ENCODE measurements at regions not wholly inside any gene's neighbourhood (a gene's known extent, or its start where the extent isn't known, plus 50 kb on each side); places are given as distances from the start of the nearest gene placed in this dataset.

- DNase-seq (ENCODE audit: extremely low read depth in 1 of 2, low read depth in 1 of 2): no peak
Observed at GRCh38 chr4:14023896-14024295, 396.4 kb upstream of the BOD1L1 start.

GRCh38 chr4:14025111-14025510 lies 397.6 kb upstream of the BOD1L1 start:
- DNase-seq (ENCODE audit: extremely low read depth in 1 of 2, low read depth in 1 of 2): no peak

DNA sequence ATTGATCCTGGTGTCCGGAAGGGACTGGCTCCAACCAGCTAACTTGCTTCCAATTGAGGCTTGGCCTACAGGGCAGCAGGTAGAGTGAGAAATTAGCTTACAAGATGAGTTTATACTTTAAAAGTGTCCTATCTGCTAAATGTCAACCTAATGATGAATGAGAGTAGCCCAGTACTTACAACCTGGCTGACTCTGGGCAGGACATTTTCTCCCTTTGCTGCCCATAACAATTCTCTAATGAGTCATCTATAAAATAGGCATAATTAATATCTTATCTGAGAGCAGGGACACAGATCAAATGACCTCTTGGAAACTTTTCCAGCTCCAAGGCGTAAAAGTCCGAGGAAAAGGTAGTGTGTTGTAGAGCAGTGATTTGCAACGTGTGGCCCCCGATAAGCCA lies 398.4 kb upstream of the BOD1L1 start:
- no peak for DNase-seq (ENCODE audit: extremely low read depth in 1 of 2, low read depth in 1 of 2)

- no peak for DNase-seq (ENCODE audit: extremely low read depth in 1 of 2, low read depth in 1 of 2)
Observed at GRCh38 chr4:14028862-14029261, 401.3 kb upstream of the BOD1L1 start.

- DNase-seq (ENCODE audit: extremely low read depth in 1 of 2, low read depth in 1 of 2): no peak
Observed at GRCh38 chr4:14035076-14035475, 407.6 kb upstream of the BOD1L1 start.

DNA sequence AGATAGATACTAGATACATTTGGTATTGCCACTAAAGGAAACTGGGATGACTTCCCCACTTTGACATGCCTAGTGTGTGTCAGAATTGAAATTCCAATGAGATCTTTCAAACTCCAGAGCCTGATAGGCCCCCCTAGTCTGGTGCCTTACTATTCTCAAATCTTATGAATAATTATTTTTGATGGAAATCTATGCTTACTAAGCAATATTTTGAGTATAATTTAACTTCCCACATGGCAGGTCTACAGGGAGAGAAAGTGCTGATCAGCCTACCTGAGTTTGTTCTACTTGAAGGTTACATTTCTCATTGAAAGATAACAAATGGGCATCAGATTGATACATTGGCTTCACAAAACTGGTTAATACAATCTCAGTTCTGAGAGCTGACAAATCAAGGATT lies 415.7 kb upstream of the BOD1L1 start:
- no peak for DNase-seq (ENCODE audit: extremely low read depth in 1 of 2, low read depth in 1 of 2)

GRCh38 chr4:14046642-14047041 lies 419.1 kb upstream of the BOD1L1 start:
- no peak for DNase-seq (ENCODE audit: extremely low read depth in 1 of 2, low read depth in 1 of 2)

DNA sequence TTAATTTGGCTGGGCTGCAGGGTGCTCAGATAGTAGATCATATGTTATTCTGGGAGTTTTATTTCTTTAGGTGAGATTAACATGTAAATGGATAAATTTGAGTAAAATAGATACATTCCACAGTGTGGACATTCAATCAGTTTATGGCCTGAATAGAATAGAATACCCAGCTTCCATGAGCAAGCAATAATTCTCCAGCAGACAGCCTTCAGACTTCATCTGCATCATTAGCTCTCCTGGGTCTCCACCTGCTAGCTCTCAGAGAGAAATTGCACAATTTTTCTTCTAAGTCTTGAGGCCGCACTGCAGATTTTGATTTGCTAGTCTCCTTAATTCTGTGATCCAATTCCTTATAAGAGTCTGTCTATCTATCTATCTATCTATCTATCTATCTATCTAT lies 420.3 kb upstream of the BOD1L1 start:
- no peak for DNase-seq (ENCODE audit: extremely low read depth in 1 of 2, low read depth in 1 of 2)

GRCh38 chr4:14049946-14050345 lies 422.4 kb upstream of the BOD1L1 start:
- no peak for DNase-seq (ENCODE audit: extremely low read depth in 1 of 2, low read depth in 1 of 2)

- DNase-seq (ENCODE audit: extremely low read depth in 1 of 2, low read depth in 1 of 2): no peak
Observed at GRCh38 chr4:14053291-14053690, 425.8 kb upstream of the BOD1L1 start.

GRCh38 chr4:14054391-14054790 lies 426.9 kb upstream of the BOD1L1 start:
- no peak for DNase-seq (ENCODE audit: extremely low read depth in 1 of 2, low read depth in 1 of 2)

DNA sequence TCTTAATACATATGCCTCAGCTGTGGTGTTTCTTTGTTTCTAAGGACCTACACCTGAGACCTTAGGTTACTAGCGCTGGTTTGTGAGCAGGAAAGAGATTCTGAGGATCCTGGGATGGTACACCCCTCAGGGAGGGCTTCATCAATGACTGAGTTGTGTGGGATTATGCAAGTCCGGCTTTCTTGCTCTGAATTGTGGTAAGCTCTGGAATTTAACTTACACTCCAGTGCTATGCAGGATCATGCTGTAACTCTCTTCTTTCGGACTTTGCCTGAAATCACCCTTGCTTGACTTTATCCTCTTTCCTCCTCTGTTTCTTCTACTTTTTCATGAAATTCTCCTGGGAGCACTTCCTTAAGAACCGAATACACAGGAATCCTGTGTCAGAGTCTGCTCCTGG lies 431.5 kb upstream of the BOD1L1 start:
- DNase-seq (ENCODE audit: extremely low read depth in 1 of 2, low read depth in 1 of 2): no peak

DNA sequence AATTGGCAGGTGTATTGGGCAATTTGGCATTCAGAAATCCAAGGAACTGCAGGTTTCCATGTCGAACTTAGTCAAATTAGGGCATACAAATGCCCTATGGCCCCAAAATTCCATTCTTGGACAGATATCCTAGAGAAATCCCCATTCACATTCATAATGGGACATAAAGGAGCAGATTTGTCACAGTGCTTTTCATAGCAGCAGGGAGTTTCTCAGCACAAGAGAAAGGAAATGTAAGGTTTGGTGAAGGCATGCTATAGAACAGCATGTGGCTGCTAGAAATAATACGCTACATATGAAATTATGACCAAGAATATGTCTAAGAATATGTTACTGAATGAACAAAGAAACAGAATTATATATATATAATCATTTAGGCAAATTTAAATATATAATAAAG lies 437.5 kb upstream of the BOD1L1 start:
- no peak for DNase-seq (ENCODE audit: extremely low read depth in 1 of 2, low read depth in 1 of 2)

DNA sequence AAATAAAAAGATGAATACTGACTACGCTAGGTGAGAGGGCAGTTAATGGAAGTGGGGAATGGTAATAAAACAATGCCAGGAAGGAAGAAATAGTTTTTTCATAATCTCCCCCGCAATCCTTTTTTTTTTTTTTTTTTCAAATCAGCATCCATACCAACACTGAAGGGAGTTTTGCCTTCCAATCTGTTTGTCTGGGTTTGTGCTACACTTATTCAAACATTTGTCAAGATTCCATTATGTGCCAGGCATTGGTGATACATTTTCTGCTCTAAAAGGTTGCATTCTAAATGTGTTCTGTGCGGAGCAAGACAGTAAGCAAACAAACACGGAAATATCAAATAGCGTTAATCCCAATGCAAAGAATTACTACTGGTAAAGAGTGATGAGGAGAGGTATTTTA lies 437.9 kb upstream of the BOD1L1 start:
- DNase-seq (ENCODE audit: extremely low read depth in 1 of 2, low read depth in 1 of 2): no peak

GRCh38 chr4:14066979-14067378 lies 439.5 kb upstream of the BOD1L1 start:
- no peak for DNase-seq (ENCODE audit: extremely low read depth in 1 of 2, low read depth in 1 of 2)

DNA sequence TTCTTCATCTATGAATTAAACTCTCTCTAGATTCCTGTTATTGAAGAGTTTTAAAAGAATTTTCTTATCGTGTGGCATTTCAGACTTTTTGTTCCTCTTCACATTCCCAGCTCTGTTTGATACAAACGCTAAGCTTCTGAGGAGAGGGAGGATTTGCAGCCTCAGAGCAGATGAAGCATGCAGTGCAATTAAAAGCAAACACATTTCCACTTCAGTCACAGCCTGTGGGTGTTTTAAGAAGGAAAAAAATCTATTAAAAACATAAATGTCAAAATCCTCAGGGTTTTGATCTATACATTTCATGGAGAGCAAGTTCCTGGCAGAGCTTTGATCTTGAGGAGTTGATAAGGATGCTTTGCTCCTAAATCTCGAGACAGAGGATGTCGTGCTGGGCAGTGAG lies 442.4 kb upstream of the BOD1L1 start:
- DNase-seq (ENCODE audit: extremely low read depth in 1 of 2, low read depth in 1 of 2): no peak

DNA sequence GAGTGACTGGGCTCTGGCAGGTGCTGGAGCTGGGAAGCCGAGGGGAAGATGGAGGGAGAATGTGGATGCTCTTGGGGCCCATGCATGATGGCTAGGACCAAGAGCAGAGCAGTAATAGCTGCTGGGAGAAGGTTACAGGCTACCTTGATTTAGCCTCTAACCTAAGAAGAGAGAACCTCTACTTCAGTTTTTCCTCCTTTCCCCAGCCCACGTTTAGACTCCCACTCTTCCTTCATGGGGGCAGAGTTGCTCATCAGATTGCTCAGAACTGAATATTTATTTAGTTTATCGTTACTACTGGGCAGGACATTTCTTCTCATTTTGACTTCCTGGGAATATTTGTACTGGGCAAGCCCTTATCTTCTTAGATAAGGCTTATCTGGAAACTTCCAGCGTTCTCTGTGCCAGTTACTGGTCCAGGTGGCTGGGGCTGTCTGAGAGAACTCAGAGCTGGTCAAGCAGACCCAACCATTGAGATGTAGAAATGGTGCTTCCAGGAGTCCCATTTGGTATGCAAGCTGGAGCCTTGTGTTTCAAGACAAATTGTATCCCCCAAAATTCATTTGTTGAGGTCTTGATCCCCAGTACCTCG lies 442.9 kb upstream of the BOD1L1 start:
- no peak for DNase-seq (ENCODE audit: extremely low read depth in 1 of 2, low read depth in 1 of 2)

- no peak for DNase-seq (ENCODE audit: extremely low read depth in 1 of 2, low read depth in 1 of 2)
Observed at GRCh38 chr4:14072506-14072905, 445.0 kb upstream of the BOD1L1 start.

DNA sequence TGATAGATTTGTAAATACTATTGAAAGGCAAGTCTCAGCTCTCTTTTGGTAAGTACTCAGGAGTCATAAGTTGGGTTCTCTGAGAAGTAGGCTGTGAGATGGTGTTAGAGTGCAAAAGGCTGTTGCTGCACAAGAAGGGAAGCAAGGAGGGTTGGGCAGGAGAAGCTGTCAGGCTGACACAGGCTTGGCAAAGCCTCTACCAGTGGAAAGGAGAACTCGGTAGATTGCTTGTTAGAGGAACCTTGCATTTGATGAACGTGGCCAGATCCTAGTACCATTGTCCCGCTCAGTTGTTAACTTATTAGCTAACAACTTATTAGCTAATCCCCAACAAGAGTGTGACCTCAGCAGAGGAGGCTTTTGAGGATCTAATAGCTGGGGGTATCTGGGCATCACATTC lies 449.3 kb upstream of the BOD1L1 start:
- no peak for DNase-seq (ENCODE audit: extremely low read depth in 1 of 2, low read depth in 1 of 2)

GRCh38 chr4:14078326-14078725 lies 450.8 kb upstream of the BOD1L1 start:
- DNase-seq (ENCODE audit: extremely low read depth in 1 of 2, low read depth in 1 of 2): no peak

- DNase-seq (ENCODE audit: extremely low read depth in 1 of 2, low read depth in 1 of 2): no peak
Observed at GRCh38 chr4:14079601-14080000, 452.1 kb upstream of the BOD1L1 start.

DNA sequence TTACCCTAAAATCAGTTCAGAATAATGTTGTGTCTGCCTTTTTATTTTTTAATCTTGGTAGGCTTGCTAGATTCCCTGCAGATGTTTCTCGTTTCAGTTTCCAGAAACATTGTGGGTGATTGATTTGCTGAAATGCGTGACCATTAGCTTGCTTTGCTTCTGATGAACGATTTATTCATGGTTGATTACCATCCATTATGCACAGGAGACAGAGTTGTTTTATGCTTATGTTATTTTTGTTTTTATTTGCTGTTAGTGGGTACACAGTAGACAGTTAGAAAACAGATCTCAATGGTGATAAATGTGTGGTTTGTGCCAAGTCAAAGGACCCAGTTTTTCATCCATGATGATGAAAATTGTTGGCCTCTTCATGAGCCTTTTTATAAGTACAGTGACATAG lies 455.6 kb upstream of the BOD1L1 start:
- no peak for DNase-seq (ENCODE audit: extremely low read depth in 1 of 2, low read depth in 1 of 2)

DNA sequence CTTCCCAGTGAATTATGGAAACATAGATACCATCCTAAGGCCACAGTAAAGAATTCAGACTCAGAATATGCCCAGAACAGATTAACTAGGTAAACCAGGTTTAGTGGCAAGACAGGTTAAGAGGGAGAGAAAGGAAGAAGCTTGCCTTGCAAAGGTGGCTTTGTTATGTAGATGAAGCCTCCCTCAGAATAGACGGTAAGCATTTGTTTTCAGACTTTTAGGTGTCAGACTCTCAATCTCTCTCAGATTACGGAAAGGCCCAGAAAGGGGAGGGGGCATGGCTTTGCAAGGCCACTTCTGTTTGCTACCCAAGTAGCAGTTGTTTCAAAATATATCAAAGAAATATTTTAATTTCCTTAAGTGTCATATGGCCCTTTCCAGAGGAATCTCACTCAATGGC lies 457.1 kb upstream of the BOD1L1 start:
- DNase-seq (ENCODE audit: extremely low read depth in 1 of 2, low read depth in 1 of 2): no peak

GRCh38 chr4:14087459-14087858 lies 459.9 kb upstream of the BOD1L1 start:
- no peak for DNase-seq (ENCODE audit: extremely low read depth in 1 of 2, low read depth in 1 of 2)

Data from stimulated activated CD8-positive, alpha-beta memory T cell treated with anti-CD3 and anti-CD28 coated beads, Interleukin-7, amount 100 ng/mL, for 48 hours (primary cell).